ENCODE measurements at regions not wholly inside any gene's neighbourhood (a gene's known extent, or its start where the extent isn't known, plus 50 kb on each side); places are given as distances from the start of the nearest gene placed in this dataset.

- TF ChIP-seq CTCF (IDR thresholded peaks at IDR 0.05; ENCODE audit: low read depth, low read length) (no peak), EZH2phosphoT487 (IDR thresholded peaks at IDR 0.05; ENCODE audit: low read depth) (no peak)
Measured at GRCh38 chr5:8710426-8710930, 835.4 kb downstream of the SEMA5A start.
